Immature natural killer cell (primary cell): ENCODE measurements at regions not wholly inside any gene's neighbourhood (a gene's known extent, or its start where the extent isn't known, plus 50 kb on each side); places are given as distances from the start of the nearest gene placed in this dataset.

ENCODE experiments used
- DNase-seq, 3 donors: peaks; one replicate each; pipeline ENCODE4 v3.0.0; 2022; ENCODE audit warnings: mixed read lengths in 1 of 3
- H3K27ac Mint-ChIP-seq, 6 donors: one replicate each; pipeline ENCODE4 v1.8.0; 2020; ENCODE audit warnings: mixed read lengths in 6 of 6, mild to moderate bottlenecking in 5 of 6, inconsistent platforms in 4 of 6, moderate library complexity in 3 of 6
- H3K27me3 Mint-ChIP-seq, 3 donors: one replicate each; pipeline ENCODE4 v1.8.0; 2020 to 2021; ENCODE audit warnings: low read depth in 3 of 3, mild to moderate bottlenecking in 3 of 3, mixed read lengths in 3 of 3, moderate library complexity in 3 of 3, inconsistent platforms in 1 of 3
- H3K36me3 Mint-ChIP-seq, 3 donors: one replicate each; pipeline ENCODE4 v1.8.0; 2020; ENCODE audit warnings: mixed read lengths in 3 of 3, inconsistent platforms in 2 of 3, mild to moderate bottlenecking in 2 of 3
- H3K4me1 Mint-ChIP-seq, 2 donors: one replicate each; pipeline ENCODE4 v1.8.0; 2020; ENCODE audit warnings: inconsistent platforms in 2 of 2, mild to moderate bottlenecking in 2 of 2, mixed read lengths in 2 of 2, moderate library complexity in 1 of 2
- H3K4me3 Mint-ChIP-seq, 5 donors: one replicate each; pipeline ENCODE4 v1.8.0; 2020; ENCODE audit warnings: mild to moderate bottlenecking in 5 of 5, mixed read lengths in 5 of 5, inconsistent platforms in 3 of 5, moderate library complexity in 3 of 5
- H3K9me3 Mint-ChIP-seq, 6 donors: one replicate each; pipeline ENCODE4 v1.8.0; 2020; ENCODE audit warnings: mild to moderate bottlenecking in 6 of 6, mixed read lengths in 6 of 6, inconsistent platforms in 4 of 6, moderate library complexity in 3 of 6

- Mint-ChIP-seq H3K27me3 (peaks cover 3 to 7% (median 5%) of the 10 kb centered on the region in 3 donors), H3K36me3 (peaks cover 0 to 3% (median 0%) of the 10 kb centered on the region in 3 donors), H3K4me1 (no peaks in the 10 kb centered on the region), H3K4me3 (no peak overlapping the region), H3K27ac (no peak overlapping the region), H3K9me3 (no peaks in the 10 kb centered on the region)
- DNase-seq = no peak
These were observed 53.0 kb upstream of the FZD10 start for GRCh38 chr12:130109062-130109945.

GRCh38 chr12:130110914-130111313, 51.4 kb upstream of the FZD10 start:
- H3K9me3 Mint-ChIP-seq = no peaks in the 10 kb centered on the region

GRCh38 chr12:130111965-130112496, 50.2 kb upstream of the FZD10 start:
- DNase-seq = no peak
- H3K36me3 Mint-ChIP-seq = peaks cover 0 to 3% (median 0%) of the 10 kb centered on the region in 3 donors
- no peak overlapping the region for H3K27ac Mint-ChIP-seq
- peaks cover 0 to 3% (median 3%) of the 10 kb centered on the region in 3 donors for H3K27me3 Mint-ChIP-seq
- H3K4me1 Mint-ChIP-seq = no peaks in the 10 kb centered on the region
- H3K9me3 Mint-ChIP-seq = no peaks in the 10 kb centered on the region
- no peak overlapping the region for H3K4me3 Mint-ChIP-seq

More at GRCh38 chr12:130110914-130111313, 51.4 kb upstream of the FZD10 start:
- Mint-ChIP-seq H3K36me3 (peaks cover 0 to 3% (median 0%) of the 10 kb centered on the region in 3 donors), H3K27ac (no peak overlapping the region), H3K4me1 (no peaks in the 10 kb centered on the region), H3K4me3 (no peak overlapping the region), H3K27me3 (peaks cover 0 to 3% (median 3%) of the 10 kb centered on the region in 3 donors)
- DNase-seq = no peak
